Stimulated activated memory B cell treated with anti-CD40 and anti-IgM and Interleukin-4, amounts not matched to agents 10 μg/mL and 1 μg/mL and 100 μg/mL, for 72 hours (primary cell): ENCODE measurements at regions not wholly inside any gene's neighbourhood (a gene's known extent, or its start where the extent isn't known, plus 50 kb on each side); places are given as distances from the start of the nearest gene placed in this dataset.

ENCODE experiments used
- ATAC-seq: fragments of 150-1000 bp; cut with Tn5 transposase; 2 replicates; pipeline ENCODE4 v1.10.0; 2021
- H3K27ac Mint-ChIP-seq: one replicate; pipeline ENCODE4 v1.8.0; 2022; ENCODE audit warnings: mild to moderate bottlenecking, mixed read lengths
- H3K27me3 Mint-ChIP-seq: one replicate; pipeline ENCODE4 v1.8.0; 2022; ENCODE audit warnings: mixed read lengths
- H3K36me3 Mint-ChIP-seq: one replicate; pipeline ENCODE4 v1.8.0; 2022; ENCODE audit warnings: mixed read lengths
- H3K4me1 Mint-ChIP-seq: one replicate; pipeline ENCODE4 v1.8.0; 2022; ENCODE audit warnings: mixed read lengths
- H3K4me3 Mint-ChIP-seq: one replicate; pipeline ENCODE4 v1.8.0; 2022; ENCODE audit warnings: mild to moderate bottlenecking, moderate library complexity, mixed read lengths
- H3K9me3 Mint-ChIP-seq: one replicate; pipeline ENCODE4 v1.8.0; 2022; ENCODE audit warnings: mixed read lengths

GRCh38 chr6:81694855-81695254 lies 57.6 kb downstream of the TENT5A start:
- Mint-ChIP-seq H3K4me1 (peaks cover 6% of the 10 kb centered on the region), H3K27ac (no peak overlapping the region), H3K4me3 (no peak overlapping the region), H3K9me3 (no peaks in the 10 kb centered on the region), H3K27me3 (no peaks in the 10 kb centered on the region), H3K36me3 (no peaks in the 10 kb centered on the region)
- no peak for ATAC-seq

GRCh38 chr6:81694207-81694606 lies 58.3 kb downstream of the TENT5A start:
- H3K27ac Mint-ChIP-seq: no peak overlapping the region
- no peak overlapping the region for H3K4me3 Mint-ChIP-seq
- H3K9me3 Mint-ChIP-seq: no peaks in the 10 kb centered on the region
- ATAC-seq: no peak
- peaks cover 6% of the 10 kb centered on the region for H3K4me1 Mint-ChIP-seq
- no peaks in the 10 kb centered on the region for H3K36me3 Mint-ChIP-seq
- H3K27me3 Mint-ChIP-seq: no peaks in the 10 kb centered on the region

- H3K4me1 Mint-ChIP-seq: peaks cover 6% of the 10 kb centered on the region
- no peaks in the 10 kb centered on the region for H3K27me3 Mint-ChIP-seq
- H3K9me3 Mint-ChIP-seq: no peaks in the 10 kb centered on the region
- H3K36me3 Mint-ChIP-seq: no peaks in the 10 kb centered on the region
- no peak overlapping the region for H3K27ac Mint-ChIP-seq
- no peak for ATAC-seq
- H3K4me3 Mint-ChIP-seq: no peak overlapping the region
Measured at GRCh38 chr6:81693266-81693665, 59.2 kb downstream of the TENT5A start.

GRCh38 chr6:81690073-81690472 lies 62.4 kb downstream of the TENT5A start:
- no peak overlapping the region for H3K4me3 Mint-ChIP-seq
- no peak overlapping the region for H3K27ac Mint-ChIP-seq
- no peaks in the 10 kb centered on the region for H3K27me3 Mint-ChIP-seq
- H3K9me3 Mint-ChIP-seq: no peaks in the 10 kb centered on the region
- no peak for ATAC-seq
- no peaks in the 10 kb centered on the region for H3K36me3 Mint-ChIP-seq
- H3K4me1 Mint-ChIP-seq: no peaks in the 10 kb centered on the region

GRCh38 chr6:81689580-81689979 lies 62.9 kb downstream of the TENT5A start:
- Mint-ChIP-seq H3K27ac (no peak overlapping the region), H3K27me3 (no peaks in the 10 kb centered on the region), H3K36me3 (no peaks in the 10 kb centered on the region), H3K4me1 (no peaks in the 10 kb centered on the region), H3K4me3 (no peak overlapping the region), H3K9me3 (no peaks in the 10 kb centered on the region)
- ATAC-seq: no peak

GRCh38 chr6:81683912-81684311 lies 68.6 kb downstream of the TENT5A start:
- Mint-ChIP-seq H3K27ac (no peak overlapping the region), H3K27me3 (no peaks in the 10 kb centered on the region), H3K9me3 (peaks cover 6% of the 10 kb centered on the region), H3K4me3 (no peak overlapping the region), H3K36me3 (no peaks in the 10 kb centered on the region), H3K4me1 (no peaks in the 10 kb centered on the region)
- no peak for ATAC-seq

- Mint-ChIP-seq H3K36me3 (no peaks in the 10 kb centered on the region), H3K4me1 (no peaks in the 10 kb centered on the region), H3K4me3 (no peak overlapping the region), H3K27me3 (no peaks in the 10 kb centered on the region), H3K27ac (no peak overlapping the region), H3K9me3 (peaks cover 6% of the 10 kb centered on the region)
- no peak for ATAC-seq
Measured at GRCh38 chr6:81682858-81683620, 69.4 kb downstream of the TENT5A start.

GRCh38 chr6:81682235-81682795 lies 70.2 kb downstream of the TENT5A start:
- no peaks in the 10 kb centered on the region for H3K36me3 Mint-ChIP-seq
- no peaks in the 10 kb centered on the region for H3K27me3 Mint-ChIP-seq
- H3K4me1 Mint-ChIP-seq: no peaks in the 10 kb centered on the region
- no peak for ATAC-seq
- peaks cover 6% of the 10 kb centered on the region for H3K9me3 Mint-ChIP-seq
- no peak overlapping the region for H3K27ac Mint-ChIP-seq
- H3K4me3 Mint-ChIP-seq: no peak overlapping the region

GRCh38 chr6:81669445-81669844 lies 83.0 kb downstream of the TENT5A start:
- Mint-ChIP-seq H3K4me1 (no peaks in the 10 kb centered on the region), H3K36me3 (no peaks in the 10 kb centered on the region), H3K27ac (no peak overlapping the region), H3K27me3 (no peaks in the 10 kb centered on the region), H3K9me3 (peaks cover 3% of the 10 kb centered on the region), H3K4me3 (no peak overlapping the region)
- ATAC-seq: no peak

- Mint-ChIP-seq H3K27me3 (no peaks in the 10 kb centered on the region), H3K4me3 (no peak overlapping the region), H3K4me1 (no peaks in the 10 kb centered on the region), H3K9me3 (peaks cover 3% of the 10 kb centered on the region), H3K27ac (no peak overlapping the region), H3K36me3 (no peaks in the 10 kb centered on the region)
- no peak for ATAC-seq
Measured at GRCh38 chr6:81668615-81669047, 83.8 kb downstream of the TENT5A start.

GRCh38 chr6:81666481-81666880 lies 86.0 kb downstream of the TENT5A start:
- H3K4me3 Mint-ChIP-seq: no peak overlapping the region
- peaks cover 3% of the 10 kb centered on the region for H3K9me3 Mint-ChIP-seq
- ATAC-seq: no peak
- H3K4me1 Mint-ChIP-seq: no peaks in the 10 kb centered on the region
- no peak overlapping the region for H3K27ac Mint-ChIP-seq
- H3K27me3 Mint-ChIP-seq: no peaks in the 10 kb centered on the region
- H3K36me3 Mint-ChIP-seq: no peaks in the 10 kb centered on the region

- no peaks in the 10 kb centered on the region for H3K36me3 Mint-ChIP-seq
- H3K27ac Mint-ChIP-seq: no peak overlapping the region
- H3K4me3 Mint-ChIP-seq: no peak overlapping the region
- H3K27me3 Mint-ChIP-seq: no peaks in the 10 kb centered on the region
- H3K4me1 Mint-ChIP-seq: no peaks in the 10 kb centered on the region
- no peak for ATAC-seq
- no peaks in the 10 kb centered on the region for H3K9me3 Mint-ChIP-seq
Measured at GRCh38 chr6:81656231-81656630, 96.2 kb downstream of the TENT5A start.

- H3K36me3 Mint-ChIP-seq: no peaks in the 10 kb centered on the region
- no peak overlapping the region for H3K27ac Mint-ChIP-seq
- ATAC-seq: no peak
- peaks cover 1% of the 10 kb centered on the region for H3K9me3 Mint-ChIP-seq
- H3K4me1 Mint-ChIP-seq: no peaks in the 10 kb centered on the region
- H3K27me3 Mint-ChIP-seq: no peaks in the 10 kb centered on the region
- H3K4me3 Mint-ChIP-seq: no peak overlapping the region
Measured at GRCh38 chr6:81655696-81656095, 96.8 kb downstream of the TENT5A start.

- Mint-ChIP-seq H3K27me3 (no peaks in the 10 kb centered on the region), H3K9me3 (peaks cover 6% of the 10 kb centered on the region), H3K27ac (no peak overlapping the region), H3K4me3 (no peak overlapping the region), H3K4me1 (no peaks in the 10 kb centered on the region), H3K36me3 (no peaks in the 10 kb centered on the region)
- ATAC-seq: no peak
Measured at GRCh38 chr6:81648502-81648901, 104.0 kb downstream of the TENT5A start.

- Mint-ChIP-seq H3K9me3 (no peaks in the 10 kb centered on the region), H3K27ac (no peak overlapping the region), H3K4me3 (no peak overlapping the region), H3K36me3 (no peaks in the 10 kb centered on the region), H3K4me1 (no peaks in the 10 kb centered on the region), H3K27me3 (no peaks in the 10 kb centered on the region)
- no peak for ATAC-seq
Measured at GRCh38 chr6:81643156-81643555, 109.3 kb downstream of the TENT5A start.

GRCh38 chr6:81640891-81641290 lies 111.6 kb downstream of the TENT5A start:
- Mint-ChIP-seq H3K36me3 (no peaks in the 10 kb centered on the region), H3K27me3 (no peaks in the 10 kb centered on the region), H3K27ac (no peak overlapping the region), H3K9me3 (no peaks in the 10 kb centered on the region), H3K4me3 (no peak overlapping the region), H3K4me1 (no peaks in the 10 kb centered on the region)
- no peak for ATAC-seq
